ENCODE measurements at regions not wholly inside any gene's neighbourhood (a gene's known extent, or its start where the extent isn't known, plus 50 kb on each side); places are given as distances from the start of the nearest gene placed in this dataset.
"Not testable (repeated sequence)": the region's sequence is repeated elsewhere in the genome, so short reads cannot be mapped to it uniquely, and the experiment has no call there.

GRCh38 chr2:153593086-153593485, 114.5 kb upstream of the RPRM start:
- not testable (repeated sequence) for TF ChIP-seq CTCF, EP300 (IDR thresholded peaks at IDR 0.05)

Measured in tibial nerve (tissue), 4 donors.